DOHH2 (cell line): ENCODE measurements at regions not wholly inside any gene's neighbourhood (a gene's known extent, or its start where the extent isn't known, plus 50 kb on each side); places are given as distances from the start of the nearest gene placed in this dataset.

ENCODE experiments used
- H3F3A ChIP-seq: fragments of 200-600 bp; sonication (generic), shearing (Covaris generic); 2 replicates; pipeline ENCODE4 v1.6.0; 2016; ENCODE audit warnings: antibody characterized with exemption, mild to moderate bottlenecking; ENCODE audit not compliant: control insufficient read depth, insufficient read depth
- H3K27ac ChIP-seq: fragments of 200-600 bp; sonication (generic); 2 replicates; pipeline ENCODE4 v1.5.1; 2014; ENCODE audit warnings: low read depth, mild to moderate bottlenecking, low read length, moderate library complexity
- H3K27me3 ChIP-seq: fragments of 200-600 bp; sonication (generic); 2 replicates; pipeline ENCODE4 v1.6.1; 2014; ENCODE audit warnings: mild to moderate bottlenecking, low read length, mixed read lengths; ENCODE audit not compliant: control insufficient read depth
- H3K36me3 ChIP-seq: fragments of 200-600 bp; sonication (generic); 2 replicates; pipeline ENCODE4 v1.6.1; 2014; ENCODE audit warnings: mild to moderate bottlenecking, low read length, moderate library complexity, mixed read lengths; ENCODE audit not compliant: control insufficient read depth
- H3K4me1 ChIP-seq: fragments of 200-600 bp; sonication (generic); 2 replicates; pipeline ENCODE4 v1.6.1; 2014; ENCODE audit warnings: mild to moderate bottlenecking, low read length, mixed read lengths; ENCODE audit not compliant: control insufficient read depth
- H3K4me2 ChIP-seq: fragments of 200-600 bp; sonication (generic); 2 replicates; pipeline ENCODE4 v1.6.0; 2014; ENCODE audit warnings: mild to moderate bottlenecking, low read length, moderate library complexity
- H3K4me3 ChIP-seq: fragments of 200-600 bp; sonication (generic); 2 replicates; pipeline ENCODE4 v1.5.1; 2014; ENCODE audit warnings: mild to moderate bottlenecking, low read length, mixed read lengths
- H3K79me2 ChIP-seq: fragments of 200-600 bp; sonication (generic); 2 replicates; pipeline ENCODE4 v1.6.1; 2014; ENCODE audit warnings: mild to moderate bottlenecking, low read length, mixed read lengths; ENCODE audit not compliant: control insufficient read depth
- H3K9me2 ChIP-seq: fragments of 200-600 bp; sonication (generic); replicated peaks from 2 replicates; pipeline ENCODE4 v1.6.1; 2014; ENCODE audit warnings: mild to moderate bottlenecking, low read length, mixed read lengths; ENCODE audit not compliant: control insufficient read depth
- H3K9me3 ChIP-seq: fragments of 200-600 bp; sonication (generic); 2 replicates; pipeline ENCODE4 v1.6.1; 2014; ENCODE audit warnings: antibody characterized with exemption, low read length, mixed read lengths; ENCODE audit not compliant: control insufficient read depth, insufficient read depth
- H4K20me1 ChIP-seq: fragments of 200-600 bp; sonication (generic); 2 replicates; pipeline ENCODE4 v1.6.0; 2014; ENCODE audit warnings: low read depth, mild to moderate bottlenecking, antibody characterized with exemption, low read length, moderate library complexity; ENCODE audit not compliant: control insufficient read depth, insufficient read depth
- EZH2phosphoT487 ChIP-seq: fragments of 200-600 bp; sonication (generic); IDR thresholded peaks from 2 replicates; pipeline ENCODE4 v1.6.1; 2017; ENCODE audit warnings: borderline replicate concordance, mild to moderate bottlenecking, antibody characterized with exemption, low read length, moderate library complexity, mixed read lengths
- TF ChIP-seq, protein P1 (sequence below): fragments of 200-600 bp; sonication (generic); IDR thresholded peaks from one replicate; pipeline ENCODE4 v1.5.1; 2014; ENCODE audit warnings: antibody characterized with exemption, mild to moderate bottlenecking, low read depth, low read length; ENCODE audit not compliant: poor library complexity, severe bottlenecking

GRCh38 chr3:176055836-176056235 lies 1141.4 kb downstream of the TBL1XR1 start:
- TF ChIP-seq, protein P1, sequence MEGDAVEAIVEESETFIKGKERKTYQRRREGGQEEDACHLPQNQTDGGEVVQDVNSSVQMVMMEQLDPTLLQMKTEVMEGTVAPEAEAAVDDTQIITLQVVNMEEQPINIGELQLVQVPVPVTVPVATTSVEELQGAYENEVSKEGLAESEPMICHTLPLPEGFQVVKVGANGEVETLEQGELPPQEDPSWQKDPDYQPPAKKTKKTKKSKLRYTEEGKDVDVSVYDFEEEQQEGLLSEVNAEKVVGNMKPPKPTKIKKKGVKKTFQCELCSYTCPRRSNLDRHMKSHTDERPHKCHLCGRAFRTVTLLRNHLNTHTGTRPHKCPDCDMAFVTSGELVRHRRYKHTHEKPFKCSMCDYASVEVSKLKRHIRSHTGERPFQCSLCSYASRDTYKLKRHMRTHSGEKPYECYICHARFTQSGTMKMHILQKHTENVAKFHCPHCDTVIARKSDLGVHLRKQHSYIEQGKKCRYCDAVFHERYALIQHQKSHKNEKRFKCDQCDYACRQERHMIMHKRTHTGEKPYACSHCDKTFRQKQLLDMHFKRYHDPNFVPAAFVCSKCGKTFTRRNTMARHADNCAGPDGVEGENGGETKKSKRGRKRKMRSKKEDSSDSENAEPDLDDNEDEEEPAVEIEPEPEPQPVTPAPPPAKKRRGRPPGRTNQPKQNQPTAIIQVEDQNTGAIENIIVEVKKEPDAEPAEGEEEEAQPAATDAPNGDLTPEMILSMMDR: no peak
- no peak for TF ChIP-seq EZH2phosphoT487
- Histone ChIP-seq H3K9me2 (no peaks in the 10 kb centered on the region), H4K20me1 (no peaks in the 10 kb centered on the region), H3K27ac (no peak overlapping the region), H3K4me2 (no peak overlapping the region), H3K36me3 (no peaks in the 10 kb centered on the region), H3F3A (no peaks in the 10 kb centered on the region), H3K4me1 (no peaks in the 10 kb centered on the region), H3K4me3 (no peak overlapping the region), H3K79me2 (no peaks in the 10 kb centered on the region), H3K9me3 (no peaks in the 10 kb centered on the region), H3K27me3 (no peaks in the 10 kb centered on the region)

DNA sequence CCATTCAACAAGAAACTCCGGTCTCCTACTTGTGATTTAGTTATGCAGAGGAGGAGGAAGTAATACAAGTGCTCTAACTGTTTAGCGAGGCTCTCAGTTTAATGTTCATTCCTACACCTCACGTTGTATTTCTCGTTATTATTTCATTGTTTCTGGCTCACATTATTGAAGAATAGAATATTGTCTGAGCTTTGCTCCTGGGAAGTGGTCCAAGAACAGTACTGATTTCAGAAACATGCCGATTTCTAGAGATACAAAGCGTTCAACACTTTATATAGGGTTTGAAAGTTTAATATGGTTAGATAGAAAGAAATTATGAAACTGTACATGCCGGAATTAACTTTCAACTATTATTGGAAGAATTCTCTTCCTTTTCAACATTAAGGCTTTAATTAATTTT lies 1145.5 kb downstream of the TBL1XR1 start:
- no peaks in the 10 kb centered on the region for H3K9me3 ChIP-seq
- no peaks in the 10 kb centered on the region for H3F3A ChIP-seq
- TF ChIP-seq, protein P1: no peak
- no peak for TF ChIP-seq EZH2phosphoT487
- H3K4me3 ChIP-seq: no peak overlapping the region
- H3K27me3 ChIP-seq: no peaks in the 10 kb centered on the region
- H3K9me2 ChIP-seq: no peaks in the 10 kb centered on the region
- H3K27ac ChIP-seq: no peak overlapping the region
- no peak overlapping the region for H3K4me2 ChIP-seq
- H3K36me3 ChIP-seq: no peaks in the 10 kb centered on the region
- no peaks in the 10 kb centered on the region for H3K79me2 ChIP-seq
- H3K4me1 ChIP-seq: no peaks in the 10 kb centered on the region
- H4K20me1 ChIP-seq: no peaks in the 10 kb centered on the region

DNA sequence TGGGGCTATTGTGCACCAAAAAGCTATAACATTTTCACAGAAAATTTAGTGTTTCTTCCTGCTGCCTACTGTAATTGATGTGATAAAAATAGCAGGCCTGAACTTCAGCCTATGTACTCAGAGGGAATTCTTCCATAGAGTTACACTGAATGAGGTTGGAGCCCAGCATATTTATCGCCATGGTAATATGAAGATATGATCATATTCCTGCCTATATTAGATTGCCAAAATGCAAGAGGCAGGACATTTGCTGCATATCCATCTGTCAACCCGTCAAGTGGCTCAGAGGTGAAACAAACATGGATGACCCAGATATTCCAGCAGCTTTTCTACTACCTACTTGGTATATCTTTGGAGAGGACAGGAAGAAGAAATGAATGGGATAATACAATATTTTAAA lies 1150.6 kb downstream of the TBL1XR1 start:
- TF ChIP-seq EZH2phosphoT487: no peak
- TF ChIP-seq, protein P1: no peak

DNA sequence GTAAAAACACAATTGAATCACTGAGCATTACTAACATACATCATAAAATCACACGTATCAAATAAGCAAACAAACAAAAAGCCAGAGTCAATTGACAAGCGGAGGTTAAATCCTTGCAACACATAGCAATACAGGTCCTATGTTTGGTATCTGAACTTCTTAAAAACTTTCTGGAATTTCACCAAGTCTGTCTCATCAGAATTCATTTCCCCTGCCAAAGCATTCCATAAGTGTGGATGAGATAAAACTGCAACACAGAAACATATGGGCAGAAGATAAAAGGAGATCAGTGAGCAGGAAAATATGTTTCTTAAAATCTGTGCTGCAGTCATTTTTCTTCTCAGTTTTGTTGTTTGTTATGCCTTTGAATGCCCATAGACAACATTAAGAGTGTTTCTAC lies 1155.5 kb downstream of the TBL1XR1 start:
- H3F3A ChIP-seq: no peaks in the 10 kb centered on the region
- H3K9me2 ChIP-seq: 0 out of 2 replicates have a peak, but pooled peaks cover 2% of the 10 kb centered on the region
- H3K27me3 ChIP-seq: no peaks in the 10 kb centered on the region
- H3K4me2 ChIP-seq: no peak overlapping the region
- no peak overlapping the region for H3K27ac ChIP-seq
- H3K9me3 ChIP-seq: no peaks in the 10 kb centered on the region
- H3K4me3 ChIP-seq: no peak overlapping the region
- H3K79me2 ChIP-seq: no peaks in the 10 kb centered on the region
- H3K4me1 ChIP-seq: no peaks in the 10 kb centered on the region
- H4K20me1 ChIP-seq: no peaks in the 10 kb centered on the region
- H3K36me3 ChIP-seq: no peaks in the 10 kb centered on the region
- TF ChIP-seq, protein P1: no peak
- TF ChIP-seq EZH2phosphoT487: no peak

More for the DNA sequence above, 1150.6 kb downstream of the TBL1XR1 start:
- Histone ChIP-seq H4K20me1 (no peaks in the 10 kb centered on the region), H3K9me2 (0 out of 2 replicates have a peak, but pooled peaks cover 2% of the 10 kb centered on the region), H3K79me2 (no peaks in the 10 kb centered on the region), H3K27ac (no peak overlapping the region), H3K36me3 (no peaks in the 10 kb centered on the region), H3F3A (no peaks in the 10 kb centered on the region), H3K4me2 (no peak overlapping the region), H3K4me3 (no peak overlapping the region), H3K4me1 (no peaks in the 10 kb centered on the region), H3K9me3 (no peaks in the 10 kb centered on the region), H3K27me3 (no peaks in the 10 kb centered on the region)
